ENCODE measurements at regions not wholly inside any gene's neighbourhood (a gene's known extent, or its start where the extent isn't known, plus 50 kb on each side); places are given as distances from the start of the nearest gene placed in this dataset.

DNA sequence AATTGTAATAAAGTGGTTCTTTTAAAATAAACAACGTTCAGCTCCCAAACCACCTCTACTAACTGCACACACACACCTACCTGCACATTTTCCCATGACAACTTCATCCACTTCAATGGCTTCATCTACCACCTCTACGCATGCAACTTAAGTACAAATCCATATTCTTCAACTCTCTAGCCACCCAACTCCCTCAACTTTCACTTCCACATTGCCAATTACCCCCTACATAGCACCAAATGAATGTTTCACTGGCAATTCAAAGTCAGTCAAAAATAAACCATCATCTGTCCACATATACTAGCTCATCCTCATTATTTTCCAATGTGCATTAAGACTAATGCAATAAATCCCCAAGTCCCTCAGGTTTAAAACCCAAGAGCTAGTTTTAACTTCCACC is 50.7 kb upstream of the ARHGAP32 start:
- TF ChIP-seq EZH2 (conservative IDR thresholded peaks at IDR 0.05; ENCODE audit: low read depth, low read length): no peak
- TF ChIP-seq, protein P1, sequence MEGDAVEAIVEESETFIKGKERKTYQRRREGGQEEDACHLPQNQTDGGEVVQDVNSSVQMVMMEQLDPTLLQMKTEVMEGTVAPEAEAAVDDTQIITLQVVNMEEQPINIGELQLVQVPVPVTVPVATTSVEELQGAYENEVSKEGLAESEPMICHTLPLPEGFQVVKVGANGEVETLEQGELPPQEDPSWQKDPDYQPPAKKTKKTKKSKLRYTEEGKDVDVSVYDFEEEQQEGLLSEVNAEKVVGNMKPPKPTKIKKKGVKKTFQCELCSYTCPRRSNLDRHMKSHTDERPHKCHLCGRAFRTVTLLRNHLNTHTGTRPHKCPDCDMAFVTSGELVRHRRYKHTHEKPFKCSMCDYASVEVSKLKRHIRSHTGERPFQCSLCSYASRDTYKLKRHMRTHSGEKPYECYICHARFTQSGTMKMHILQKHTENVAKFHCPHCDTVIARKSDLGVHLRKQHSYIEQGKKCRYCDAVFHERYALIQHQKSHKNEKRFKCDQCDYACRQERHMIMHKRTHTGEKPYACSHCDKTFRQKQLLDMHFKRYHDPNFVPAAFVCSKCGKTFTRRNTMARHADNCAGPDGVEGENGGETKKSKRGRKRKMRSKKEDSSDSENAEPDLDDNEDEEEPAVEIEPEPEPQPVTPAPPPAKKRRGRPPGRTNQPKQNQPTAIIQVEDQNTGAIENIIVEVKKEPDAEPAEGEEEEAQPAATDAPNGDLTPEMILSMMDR (CRISPR knock-in tag; IDR thresholded peaks at IDR 0.05): no peak
- TF ChIP-seq, protein P2, sequence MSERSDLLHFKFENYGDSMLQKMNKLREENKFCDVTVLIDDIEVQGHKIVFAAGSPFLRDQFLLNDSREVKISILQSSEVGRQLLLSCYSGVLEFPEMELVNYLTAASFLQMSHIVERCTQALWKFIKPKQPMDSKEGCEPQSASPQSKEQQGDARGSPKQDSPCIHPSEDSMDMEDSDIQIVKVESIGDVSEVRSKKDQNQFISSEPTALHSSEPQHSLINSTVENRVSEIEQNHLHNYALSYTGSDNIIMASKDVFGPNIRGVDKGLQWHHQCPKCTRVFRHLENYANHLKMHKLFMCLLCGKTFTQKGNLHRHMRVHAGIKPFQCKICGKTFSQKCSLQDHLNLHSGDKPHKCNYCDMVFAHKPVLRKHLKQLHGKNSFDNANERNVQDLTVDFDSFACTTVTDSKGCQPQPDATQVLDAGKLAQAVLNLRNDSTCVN (CRISPR knock-in tag; IDR thresholded peaks at IDR 0.05; ENCODE audit: borderline replicate concordance): no peak

All from HepG2 (cell line).